K562 (cell line): ENCODE measurements at regions not wholly inside any gene's neighbourhood (a gene's known extent, or its start where the extent isn't known, plus 50 kb on each side); places are given as distances from the start of the nearest gene placed in this dataset.

ENCODE experiments used
- CBX5 ChIP-seq: IDR thresholded peaks from 2 replicates; pipeline ENCODE4 v1.6.1; 2014; ENCODE audit warnings: low read depth, borderline replicate concordance
- CC2D1A ChIP-seq: fragments of 450-650 bp; IDR thresholded peaks from 2 replicates; pipeline ENCODE4 v1.6.1; 2017; ENCODE audit warnings: mild to moderate bottlenecking
- PML ChIP-seq: IDR thresholded peaks from 2 replicates; pipeline ENCODE4 v1.6.1; 2012; ENCODE audit warnings: low read length, inconsistent platforms
- RB1 ChIP-seq: fragments of 450-650 bp; IDR thresholded peaks from 2 replicates; pipeline ENCODE4 v1.6.1; 2017; ENCODE audit warnings: low read depth, mild to moderate bottlenecking
- ZEB2 ChIP-seq: fragments of 450-650 bp; IDR thresholded peaks from 2 replicates; pipeline ENCODE4 v1.6.1; 2016
- ZNF174 ChIP-seq: fragments of 250-450 bp; sonication (Bioruptor Pico); IDR thresholded peaks from 2 replicates; pipeline ENCODE4 v1.4.0; 2020; ENCODE audit warnings: mild to moderate bottlenecking
- ZNF76 ChIP-seq: fragments of 250-450 bp; sonication (Bioruptor Pico); IDR thresholded peaks from 2 replicates; pipeline ENCODE4 v1.4.0; 2020; ENCODE audit warnings: mild to moderate bottlenecking, moderate library complexity, borderline replicate concordance
- TF ChIP-seq, protein P1 (sequence below): fragments of 200-800 bp; sonication (Bioruptor generic); IDR thresholded peaks from 2 replicates; pipeline ENCODE4 v1.6.1; 2016; ENCODE audit warnings: missing genetic modification characterization, missing compliant biosample characterization

DNA sequence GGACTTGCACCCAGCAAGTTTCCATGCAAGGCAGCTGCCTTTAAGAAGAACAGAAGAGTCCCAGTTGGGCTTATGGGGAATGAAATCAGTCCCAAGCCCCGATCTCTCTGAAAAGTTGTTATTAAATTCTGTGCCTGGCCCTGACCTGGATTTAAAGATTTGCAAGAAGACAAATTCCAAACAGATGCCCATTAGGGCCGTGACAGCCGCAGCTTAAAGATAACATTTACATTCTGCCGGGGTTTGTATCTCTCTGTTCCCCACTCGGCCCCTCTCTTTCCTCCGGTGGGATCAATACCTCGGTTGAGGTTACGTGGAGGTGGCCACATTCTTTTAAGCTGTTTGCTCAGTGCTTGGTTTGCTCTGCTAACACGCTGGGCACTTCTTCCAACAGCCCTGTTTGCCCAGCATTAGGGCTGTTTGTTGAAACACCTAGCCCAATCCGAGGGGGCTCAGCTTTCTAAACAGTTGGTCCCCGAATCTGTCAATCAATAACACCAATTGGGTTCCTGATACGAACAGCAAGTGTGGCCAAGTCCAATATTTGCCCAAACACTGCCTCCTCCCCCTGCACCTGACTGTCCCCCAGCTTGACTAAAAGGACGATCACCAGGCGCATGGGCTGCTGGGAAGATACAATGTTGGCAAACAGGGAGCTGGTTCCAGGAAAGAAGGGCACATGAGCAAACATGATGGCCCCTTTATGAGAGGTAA, 108.6 kb downstream of the RPLP1 start (continued):
- TF ChIP-seq, protein P1, sequence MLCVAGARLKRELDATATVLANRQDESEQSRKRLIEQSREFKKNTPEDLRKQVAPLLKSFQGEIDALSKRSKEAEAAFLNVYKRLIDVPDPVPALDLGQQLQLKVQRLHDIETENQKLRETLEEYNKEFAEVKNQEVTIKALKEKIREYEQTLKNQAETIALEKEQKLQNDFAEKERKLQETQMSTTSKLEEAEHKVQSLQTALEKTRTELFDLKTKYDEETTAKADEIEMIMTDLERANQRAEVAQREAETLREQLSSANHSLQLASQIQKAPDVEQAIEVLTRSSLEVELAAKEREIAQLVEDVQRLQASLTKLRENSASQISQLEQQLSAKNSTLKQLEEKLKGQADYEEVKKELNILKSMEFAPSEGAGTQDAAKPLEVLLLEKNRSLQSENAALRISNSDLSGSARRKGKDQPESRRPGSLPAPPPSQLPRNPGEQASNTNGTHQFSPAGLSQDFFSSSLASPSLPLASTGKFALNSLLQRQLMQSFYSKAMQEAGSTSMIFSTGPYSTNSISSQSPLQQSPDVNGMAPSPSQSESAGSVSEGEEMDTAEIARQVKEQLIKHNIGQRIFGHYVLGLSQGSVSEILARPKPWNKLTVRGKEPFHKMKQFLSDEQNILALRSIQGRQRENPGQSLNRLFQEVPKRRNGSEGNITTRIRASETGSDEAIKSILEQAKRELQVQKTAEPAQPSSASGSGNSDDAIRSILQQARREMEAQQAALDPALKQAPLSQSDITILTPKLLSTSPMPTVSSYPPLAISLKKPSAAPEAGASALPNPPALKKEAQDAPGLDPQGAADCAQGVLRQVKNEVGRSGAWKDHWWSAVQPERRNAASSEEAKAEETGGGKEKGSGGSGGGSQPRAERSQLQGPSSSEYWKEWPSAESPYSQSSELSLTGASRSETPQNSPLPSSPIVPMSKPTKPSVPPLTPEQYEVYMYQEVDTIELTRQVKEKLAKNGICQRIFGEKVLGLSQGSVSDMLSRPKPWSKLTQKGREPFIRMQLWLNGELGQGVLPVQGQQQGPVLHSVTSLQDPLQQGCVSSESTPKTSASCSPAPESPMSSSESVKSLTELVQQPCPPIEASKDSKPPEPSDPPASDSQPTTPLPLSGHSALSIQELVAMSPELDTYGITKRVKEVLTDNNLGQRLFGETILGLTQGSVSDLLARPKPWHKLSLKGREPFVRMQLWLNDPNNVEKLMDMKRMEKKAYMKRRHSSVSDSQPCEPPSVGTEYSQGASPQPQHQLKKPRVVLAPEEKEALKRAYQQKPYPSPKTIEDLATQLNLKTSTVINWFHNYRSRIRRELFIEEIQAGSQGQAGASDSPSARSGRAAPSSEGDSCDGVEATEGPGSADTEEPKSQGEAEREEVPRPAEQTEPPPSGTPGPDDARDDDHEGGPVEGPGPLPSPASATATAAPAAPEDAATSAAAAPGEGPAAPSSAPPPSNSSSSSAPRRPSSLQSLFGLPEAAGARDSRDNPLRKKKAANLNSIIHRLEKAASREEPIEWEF (CRISPR knock-in tag), result no peak
- TF ChIP-seq RB1, result no peak
- no peak for TF ChIP-seq CC2D1A
- no peak for TF ChIP-seq ZNF76 (CRISPR knock-in tag)
- no peak for TF ChIP-seq ZNF174 (CRISPR knock-in tag)
- TF ChIP-seq CBX5, result no peak
- no peak for TF ChIP-seq PML
- no peak for TF ChIP-seq ZEB2
- TF ChIP-seq, all 486 proteins: peak for 0
